GM21528 (cell line): ENCODE measurements at regions not wholly inside any gene's neighbourhood (a gene's known extent, or its start where the extent isn't known, plus 50 kb on each side); places are given as distances from the start of the nearest gene placed in this dataset.
"Not testable (repeated sequence)": the region's sequence is repeated elsewhere in the genome, so short reads cannot be mapped to it uniquely, and the experiment has no call there.

Experiments
- ATAC-seq: cut with Tn5 transposase; IDR thresholded peaks from one replicate; pipeline ENCODE4 v1.9.1; 2021; ENCODE audit warnings: mild to moderate bottlenecking, moderate library complexity; ENCODE audit not compliant: unreplicated experiment, low FRiP score

GRCh38 chr18:57889841-57890240 is 86.7 kb upstream of the ATP8B1 start:
- no peak for ATAC-seq

GRCh38 chr18:57887543-57888383 is 84.6 kb upstream of the ATP8B1 start:
- no peak for ATAC-seq

GRCh38 chr18:57885931-57886330 is 82.8 kb upstream of the ATP8B1 start:
- ATAC-seq = no peak

DNA sequence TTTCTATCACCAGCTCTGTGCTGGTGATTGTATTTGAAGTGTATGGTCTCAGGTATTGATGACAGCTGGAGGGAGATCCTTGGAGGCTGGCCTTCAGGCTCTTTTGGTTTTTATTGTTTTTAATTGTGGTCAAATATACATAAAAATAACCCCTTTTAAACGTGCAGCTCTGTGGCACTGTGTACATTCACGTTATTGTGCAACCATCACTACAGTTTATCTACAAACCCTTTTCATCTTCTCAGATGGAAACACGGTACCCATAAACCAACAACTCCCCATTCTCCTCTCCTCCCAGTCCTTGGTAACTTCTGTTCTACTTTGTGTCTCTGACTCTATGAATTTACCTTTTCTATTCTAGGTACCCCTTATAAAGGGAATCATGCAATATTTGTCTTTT is 79.3 kb upstream of the ATP8B1 start:
- no peak for ATAC-seq

- ATAC-seq = peak; percentile 76
Measured at GRCh38 chr18:57881818-57882413, 78.8 kb upstream of the ATP8B1 start.

- ATAC-seq = not testable (repeated sequence)
Measured at GRCh38 chr18:57879924-57880323, 76.8 kb upstream of the ATP8B1 start.

DNA sequence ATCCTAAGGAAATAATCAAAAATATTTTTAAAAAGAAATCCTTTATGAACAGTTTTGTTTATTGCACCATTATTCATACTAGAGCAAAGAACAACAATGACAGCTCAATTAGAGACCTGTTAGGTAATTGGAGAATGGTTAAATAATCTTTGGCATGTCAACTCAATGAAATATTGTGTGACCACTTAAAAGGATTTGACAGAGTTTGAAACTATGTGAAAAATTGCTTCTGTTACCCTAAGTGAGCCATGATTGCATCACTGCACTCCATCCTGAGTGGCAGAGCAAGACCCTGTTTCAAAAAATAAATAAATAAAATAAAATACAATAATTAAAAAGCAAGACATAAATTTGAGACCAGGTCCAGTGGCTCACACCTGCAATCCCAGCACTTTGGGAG is 66.1 kb upstream of the ATP8B1 start:
- ATAC-seq = no peak

GRCh38 chr18:57866355-57866754 is 63.2 kb upstream of the ATP8B1 start:
- no peak for ATAC-seq

- no peak for ATAC-seq
Measured at GRCh38 chr18:57864615-57865121, 61.6 kb upstream of the ATP8B1 start.

- no peak for ATAC-seq
Measured at GRCh38 chr18:57863706-57864105, 60.6 kb upstream of the ATP8B1 start.

DNA sequence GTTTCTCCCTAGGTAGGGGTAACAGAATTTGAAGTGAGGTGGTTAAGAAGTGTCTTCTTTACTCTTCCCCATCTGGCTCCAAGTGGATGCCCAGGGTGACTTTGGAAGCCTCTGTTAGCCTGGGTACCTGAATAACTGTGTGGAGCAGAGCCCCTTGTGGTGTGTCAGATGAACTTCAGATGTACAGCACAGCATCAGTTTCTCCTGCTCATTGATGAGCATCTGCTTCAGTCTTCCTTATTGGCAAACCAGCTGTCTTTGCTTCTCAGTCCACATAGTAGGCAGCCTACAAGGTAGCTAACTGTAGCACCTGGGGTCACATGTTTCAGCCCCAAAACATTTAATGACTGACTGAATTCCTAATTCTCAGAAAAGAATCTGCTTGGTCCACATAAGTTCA is 56.2 kb upstream of the ATP8B1 start:
- ATAC-seq = no peak

DNA sequence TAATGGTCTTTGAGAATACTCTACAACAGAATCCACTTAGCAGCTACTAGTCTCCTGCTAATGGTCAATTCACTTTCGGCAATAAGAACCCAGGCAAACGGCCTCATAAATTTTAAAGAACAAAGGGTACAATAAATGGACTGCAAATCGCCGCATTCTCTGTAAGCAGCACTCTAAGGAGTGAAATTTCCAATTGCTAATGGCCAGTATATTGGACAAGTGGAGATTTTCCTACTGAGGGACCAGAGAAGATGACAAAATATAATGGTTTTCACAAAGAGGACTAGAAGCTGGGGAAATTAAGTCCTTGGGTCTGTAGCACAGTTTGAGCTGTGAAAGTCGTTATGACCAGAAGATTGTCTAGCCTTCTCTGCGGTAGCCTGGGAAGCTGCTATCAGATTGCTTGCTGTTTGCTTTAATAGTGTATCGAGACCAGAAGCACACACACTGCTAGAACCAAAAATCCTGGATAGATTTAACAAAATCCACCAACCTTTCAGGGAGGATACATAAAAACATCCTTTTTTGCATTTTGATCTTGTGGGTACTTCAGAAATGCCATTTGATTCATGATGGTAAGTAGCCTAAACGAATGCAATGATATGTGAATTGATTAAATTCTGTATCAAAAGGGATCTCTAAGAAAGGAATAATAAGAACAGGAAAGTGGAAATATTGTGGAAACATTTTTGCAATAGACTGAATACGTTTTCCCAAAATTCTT is 53.6 kb upstream of the ATP8B1 start:
- ATAC-seq = no peak

DNA sequence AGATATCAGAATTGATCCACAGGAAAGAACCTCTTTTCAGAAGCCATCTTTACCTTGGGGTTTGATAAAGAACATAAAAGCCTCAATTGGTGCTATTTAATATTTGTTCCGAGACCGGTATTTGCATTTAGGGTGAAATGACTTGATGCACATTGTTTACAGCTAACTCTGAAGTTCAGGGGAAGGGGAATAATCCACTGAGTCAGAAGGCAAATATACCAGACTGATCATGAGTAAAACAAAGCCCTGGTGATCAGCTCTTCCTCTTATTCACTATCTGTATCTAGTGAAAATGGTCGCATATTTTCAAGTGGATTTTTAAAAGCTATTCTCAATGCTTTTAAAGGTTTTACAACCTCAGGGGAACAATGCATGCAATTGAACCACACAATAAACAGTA is 53.0 kb upstream of the ATP8B1 start:
- no peak for ATAC-seq

- no peak for ATAC-seq
Measured at GRCh38 chr18:57855551-57855950, 52.4 kb upstream of the ATP8B1 start.

- no peak for ATAC-seq
Measured at GRCh38 chr18:57854726-57855125, 51.6 kb upstream of the ATP8B1 start.

- ATAC-seq = no peak
Measured at GRCh38 chr18:57853864-57854263, 50.7 kb upstream of the ATP8B1 start.

GRCh38 chr18:57853133-57853532 is 50.0 kb upstream of the ATP8B1 start:
- no peak for ATAC-seq
